Spleen (tissue), 11 donors: ENCODE measurements at regions not wholly inside any gene's neighbourhood (a gene's known extent, or its start where the extent isn't known, plus 50 kb on each side); places are given as distances from the start of the nearest gene placed in this dataset.

Experiments
- DNase-seq: peaks from one replicate; pipeline ENCODE4 v3.0.0-alpha.2; 2020
- H3K27ac ChIP-seq, 8 donors: fragments of 200-600 bp; sonication (generic) in 7 of 8; 1 replicate in 4 of 8; 2 replicates in 4 of 8; pipeline versions ENCODE4 v1.5.0 to v1.8.0; 2016 to 2021; ENCODE audit warnings: inconsistent platforms in 4 of 8, mild to moderate bottlenecking in 4 of 8, moderate library complexity in 1 of 8
- H3K27me3 ChIP-seq, 7 donors: fragments of 200-600 bp; sonication (generic) in 6 of 7; replicated peaks in 1 of 7; 1 replicate in 4 of 7; 2 replicates in 3 of 7; pipeline versions ENCODE4 v1.5.0 to v1.8.0; 2016 to 2021; ENCODE audit warnings: inconsistent platforms in 3 of 7, mild to moderate bottlenecking in 1 of 7
- H3K36me3 ChIP-seq, 6 donors: fragments of 200-600 bp; sonication (generic) in 5 of 6; 1 replicate in 4 of 6; 2 replicates in 2 of 6; pipeline versions ENCODE4 v1.5.0 to v1.8.0; 2016 to 2021; ENCODE audit warnings: inconsistent platforms in 2 of 6
- H3K4me1 ChIP-seq, 6 donors: fragments of 200-600 bp; sonication (generic) in 5 of 6; 1 replicate in 3 of 6; 2 replicates in 3 of 6; pipeline versions ENCODE4 v1.5.0 to v1.8.0; 2016 to 2021; ENCODE audit warnings: inconsistent platforms in 3 of 6
- H3K4me3 ChIP-seq, 8 donors: fragments of 200-600 bp; sonication (generic) in 7 of 8; 1 replicate in 4 of 8; 2 replicates in 4 of 8; pipeline versions ENCODE4 v1.5.0 to v1.8.0; 2016 to 2021; ENCODE audit warnings: inconsistent platforms in 4 of 8, mild to moderate bottlenecking in 4 of 8, moderate library complexity in 2 of 8
- H3K9me3 ChIP-seq, 8 donors: fragments of 200-600 bp; sonication (generic) in 7 of 8; 1 replicate in 4 of 8; 2 replicates in 4 of 8; pipeline versions ENCODE4 v1.5.0 to v1.8.0; 2016 to 2021; ENCODE audit warnings: inconsistent platforms in 4 of 8
- POLR2A ChIP-seq, 3 donors: fragments of 450-650 bp; IDR thresholded peaks; one replicate each; pipeline ENCODE4 v1.5.1; 2017; ENCODE audit warnings: antibody characterized with exemption in 3 of 3, mild to moderate bottlenecking in 1 of 3
- POLR2AphosphoS5 ChIP-seq, 3 donors: sonication (generic); formaldehyde crosslinking; IDR thresholded peaks; one replicate each; pipeline ENCODE4 v1.5.1; 2017; ENCODE audit warnings: antibody characterized with exemption in 3 of 3
- WGBS, 5 donors: extraction: QIAGEN DNeasy Blood & Tissue Kit in 3 of 5; methylation state at CpG; one replicate each; pipeline versions ENCODE4 v1.1.5 to v1.1.7; 2013 to 2018; 5-methylcytosine and 5-hydroxymethylcytosine counted together
- intact Hi-C: fragments of 100-400 bp; cut with DNase I; formaldehyde crosslinking; loops from one replicate; pipeline ENCODE4 v1.15.0; 2023; ENCODE audit warnings: low total_unique reads
- TF ChIP-seq, protein P1 (sequence below), 11 experiments: fragments of 200-600 bp in 7 of 11; fragments of 450-650 bp in 4 of 11; sonication (generic) in 4 of 11; IDR thresholded peaks in 8 of 11; conservative IDR thresholded peaks in 3 of 11; 1 replicate in 7 of 11; 2 replicates in 4 of 11; pipeline versions ENCODE4 v1.4.0 to v1.8.0; 2016 to 2021; ENCODE audit warnings: antibody characterized with exemption in 11 of 11, inconsistent platforms in 4 of 11, mild to moderate bottlenecking in 1 of 11
- donor health status: healthy with polysubstance abuse.
- donor health status: DM: no; HTN: no; CAD: no; lungs with moderate emphysema.
- donor health status: DM: no; HTN: no; CAD: no.
- donor health status: Bipolar disorder and iron deficiency.
- donor health status: healthy.
- donor health status: DM: no; HTN: no; CAD: no.
- donor health status: DM: yes; HTN: yes; CAD: no.

DNA sequence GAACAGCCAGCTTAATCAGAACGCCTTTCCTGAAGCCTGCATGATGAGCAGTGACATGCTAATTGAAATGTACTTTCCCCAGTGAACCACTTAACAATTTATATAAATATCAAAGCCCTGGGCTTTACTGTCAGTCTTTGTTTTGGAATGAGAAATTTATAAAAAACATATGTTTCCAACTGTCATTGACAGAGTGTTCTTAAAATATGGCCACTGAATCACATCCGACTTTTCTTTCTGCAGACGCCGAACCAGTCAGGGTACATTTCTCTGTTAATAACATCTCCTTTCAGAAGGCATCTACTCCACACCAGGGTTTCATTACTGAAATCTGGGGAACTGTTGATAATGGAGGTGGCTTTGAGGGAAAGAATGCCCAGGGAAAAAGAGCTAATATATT lies 343.7 kb downstream of the INSIG2 start:
- no peaks in the 10 kb centered on the region for H3K36me3 ChIP-seq
- H3K27me3 ChIP-seq = peaks cover 0 to 13% (median 0%) of the 10 kb centered on the region in 7 donors
- H3K27ac ChIP-seq = no peak overlapping the region
- H3K4me3 ChIP-seq = no peak overlapping the region
- WGBS, 5 donors = 76 to 88% (median 85%) methylated on average over 4 of the region's 4 CpGs
- peaks cover 0 to 8% (median 0%) of the 10 kb centered on the region in 8 donors for H3K9me3 ChIP-seq
- intact Hi-C loops = no loop called here
- H3K4me1 ChIP-seq = no peaks in the 10 kb centered on the region
- TF ChIP-seq POLR2A (IDR thresholded peaks at IDR 0.05) (no peak), POLR2AphosphoS5 (IDR thresholded peaks at IDR 0.05) (no peak)
- TF ChIP-seq, protein P1, sequence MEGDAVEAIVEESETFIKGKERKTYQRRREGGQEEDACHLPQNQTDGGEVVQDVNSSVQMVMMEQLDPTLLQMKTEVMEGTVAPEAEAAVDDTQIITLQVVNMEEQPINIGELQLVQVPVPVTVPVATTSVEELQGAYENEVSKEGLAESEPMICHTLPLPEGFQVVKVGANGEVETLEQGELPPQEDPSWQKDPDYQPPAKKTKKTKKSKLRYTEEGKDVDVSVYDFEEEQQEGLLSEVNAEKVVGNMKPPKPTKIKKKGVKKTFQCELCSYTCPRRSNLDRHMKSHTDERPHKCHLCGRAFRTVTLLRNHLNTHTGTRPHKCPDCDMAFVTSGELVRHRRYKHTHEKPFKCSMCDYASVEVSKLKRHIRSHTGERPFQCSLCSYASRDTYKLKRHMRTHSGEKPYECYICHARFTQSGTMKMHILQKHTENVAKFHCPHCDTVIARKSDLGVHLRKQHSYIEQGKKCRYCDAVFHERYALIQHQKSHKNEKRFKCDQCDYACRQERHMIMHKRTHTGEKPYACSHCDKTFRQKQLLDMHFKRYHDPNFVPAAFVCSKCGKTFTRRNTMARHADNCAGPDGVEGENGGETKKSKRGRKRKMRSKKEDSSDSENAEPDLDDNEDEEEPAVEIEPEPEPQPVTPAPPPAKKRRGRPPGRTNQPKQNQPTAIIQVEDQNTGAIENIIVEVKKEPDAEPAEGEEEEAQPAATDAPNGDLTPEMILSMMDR (IDR thresholded peaks at IDR 0.05 in 8 of 11, conservative IDR thresholded peaks at IDR 0.05 in 3 of 11) = no peak
- no peak for DNase-seq

DNA sequence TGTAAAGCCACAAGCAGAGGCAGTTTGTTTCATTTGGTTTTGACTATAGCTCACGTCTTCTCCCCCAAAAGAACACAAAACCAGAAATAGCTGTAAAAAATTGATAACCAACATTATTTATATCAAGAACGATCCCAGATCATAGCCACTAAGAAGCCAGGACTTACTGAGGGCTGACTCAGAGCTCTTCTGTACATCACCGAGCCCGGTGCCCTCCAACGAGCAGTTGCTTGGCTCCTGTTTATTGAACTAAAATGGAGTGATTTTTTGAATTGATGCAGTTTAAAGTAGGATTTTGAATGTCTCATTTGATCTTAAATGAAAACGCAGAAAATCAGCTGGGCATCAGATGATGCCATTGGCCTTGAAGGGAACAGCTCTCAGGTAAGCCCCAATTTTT lies 343.3 kb downstream of the INSIG2 start:
- intact Hi-C loops = no loop called here
- H3K27ac ChIP-seq = no peak overlapping the region
- no peak overlapping the region for H3K4me3 ChIP-seq
- TF ChIP-seq POLR2AphosphoS5 (IDR thresholded peaks at IDR 0.05) = no peak
- TF ChIP-seq, protein P1 (IDR thresholded peaks at IDR 0.05 in 8 of 11, conservative IDR thresholded peaks at IDR 0.05 in 3 of 11) = no peak
- no peak for TF ChIP-seq POLR2A (IDR thresholded peaks at IDR 0.05)
- H3K36me3 ChIP-seq = no peaks in the 10 kb centered on the region
- peaks cover 0 to 13% (median 0%) of the 10 kb centered on the region in 7 donors for H3K27me3 ChIP-seq
- WGBS, 5 donors = 79 to 89% (median 86%) methylated on average over 6 of the region's 6 CpGs
- no peaks in the 10 kb centered on the region for H3K4me1 ChIP-seq
- DNase-seq = no peak
- H3K9me3 ChIP-seq = peaks cover 0 to 8% (median 0%) of the 10 kb centered on the region in 8 donors

DNA sequence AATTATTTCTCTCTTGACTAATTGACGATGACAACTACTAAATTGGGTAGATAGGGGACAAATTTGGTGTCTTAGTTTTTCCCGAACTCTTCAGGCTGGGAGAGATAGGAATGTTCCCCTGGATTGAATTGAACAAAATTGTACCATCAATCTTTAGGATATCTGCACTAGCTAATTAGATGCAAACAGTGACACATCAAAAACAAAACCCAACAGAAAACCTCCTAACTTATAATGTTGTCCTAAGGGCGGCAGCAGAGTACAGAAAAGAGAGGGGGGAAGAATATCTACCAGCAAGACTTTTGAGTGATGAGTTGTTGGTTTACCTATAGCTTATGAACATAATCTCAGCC lies 342.9 kb downstream of the INSIG2 start:
- Histone ChIP-seq H3K9me3 (peaks cover 0 to 8% (median 0%) of the 10 kb centered on the region in 8 donors), H3K4me1 (no peaks in the 10 kb centered on the region), H3K27ac (no peak overlapping the region), H3K4me3 (no peak overlapping the region), H3K27me3 (peaks cover 0 to 13% (median 0%) of the 10 kb centered on the region in 7 donors), H3K36me3 (no peaks in the 10 kb centered on the region)
- DNase-seq = no peak
- 64 to 79% (median 78%) methylated on average over 3 of the region's 3 CpGs for WGBS, 5 donors
- intact Hi-C loops = no loop called here
- TF ChIP-seq POLR2A (IDR thresholded peaks at IDR 0.05) = no peak
- TF ChIP-seq POLR2AphosphoS5 (IDR thresholded peaks at IDR 0.05) = no peak

DNA sequence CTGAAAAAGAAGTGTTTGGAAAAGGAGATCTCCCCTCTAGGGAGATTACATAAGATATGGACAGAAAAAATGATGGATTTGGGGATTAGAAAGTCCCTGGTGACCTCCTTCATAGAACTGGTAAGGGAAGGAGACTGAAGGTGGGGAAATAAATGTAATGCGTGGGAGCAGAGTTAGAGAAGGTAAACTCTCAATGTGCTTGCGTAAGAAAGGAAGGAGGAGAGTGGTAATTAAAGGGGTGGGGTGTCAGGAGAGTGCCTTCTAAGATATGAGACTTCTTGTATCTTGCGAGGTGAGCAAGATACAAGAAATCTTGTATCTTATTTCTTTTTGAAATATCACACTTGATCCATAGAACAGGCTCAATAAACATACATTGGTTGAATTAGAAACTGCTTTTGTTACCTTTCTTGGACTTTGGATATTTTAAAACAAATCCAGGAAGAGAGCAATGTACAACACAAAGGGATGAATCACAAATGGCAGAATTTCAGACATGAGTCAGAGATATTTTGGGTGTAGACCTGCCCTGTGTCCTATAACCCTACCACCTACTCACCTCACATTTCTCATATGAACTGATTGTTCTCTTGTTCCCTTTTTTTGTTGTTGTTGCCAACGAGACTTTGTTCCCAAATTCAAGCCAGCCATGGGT lies 342.4 kb downstream of the INSIG2 start:
- intact Hi-C loops = no loop called here
- Histone ChIP-seq H3K27me3 (peaks cover 0 to 13% (median 0%) of the 10 kb centered on the region in 7 donors), H3K27ac (no peak overlapping the region), H3K9me3 (peaks cover 0 to 8% (median 0%) of the 10 kb centered on the region in 8 donors), H3K36me3 (no peaks in the 10 kb centered on the region), H3K4me3 (no peak overlapping the region), H3K4me1 (no peaks in the 10 kb centered on the region)
- TF ChIP-seq, protein P1 (IDR thresholded peaks at IDR 0.05 in 8 of 11, conservative IDR thresholded peaks at IDR 0.05 in 3 of 11) = no peak
- TF ChIP-seq POLR2AphosphoS5 (IDR thresholded peaks at IDR 0.05) (no peak), POLR2A (IDR thresholded peaks at IDR 0.05) (no peak)
- 48 to 69% (median 63%) methylated on average over 4 of the region's 4 CpGs for WGBS, 5 donors
- no peak for DNase-seq
